ENCODE measurements at regions not wholly inside any gene's neighbourhood (a gene's known extent, or its start where the extent isn't known, plus 50 kb on each side); places are given as distances from the start of the nearest gene placed in this dataset.

GRCh38 chr18:10142056-10142455, 228.2 kb downstream of the VAPA start:
- TF ChIP-seq CREB1 (CRISPR knock-in tag; IDR thresholded peaks at IDR 0.05; ENCODE audit: low read depth) (no peak), EZH2phosphoT487 (IDR thresholded peaks at IDR 0.05; ENCODE audit: unreplicated experiment) (no peak), REST (IDR thresholded peaks at IDR 0.05; ENCODE audit: unreplicated experiment) (no peak)
- TF ChIP-seq, protein P1, sequence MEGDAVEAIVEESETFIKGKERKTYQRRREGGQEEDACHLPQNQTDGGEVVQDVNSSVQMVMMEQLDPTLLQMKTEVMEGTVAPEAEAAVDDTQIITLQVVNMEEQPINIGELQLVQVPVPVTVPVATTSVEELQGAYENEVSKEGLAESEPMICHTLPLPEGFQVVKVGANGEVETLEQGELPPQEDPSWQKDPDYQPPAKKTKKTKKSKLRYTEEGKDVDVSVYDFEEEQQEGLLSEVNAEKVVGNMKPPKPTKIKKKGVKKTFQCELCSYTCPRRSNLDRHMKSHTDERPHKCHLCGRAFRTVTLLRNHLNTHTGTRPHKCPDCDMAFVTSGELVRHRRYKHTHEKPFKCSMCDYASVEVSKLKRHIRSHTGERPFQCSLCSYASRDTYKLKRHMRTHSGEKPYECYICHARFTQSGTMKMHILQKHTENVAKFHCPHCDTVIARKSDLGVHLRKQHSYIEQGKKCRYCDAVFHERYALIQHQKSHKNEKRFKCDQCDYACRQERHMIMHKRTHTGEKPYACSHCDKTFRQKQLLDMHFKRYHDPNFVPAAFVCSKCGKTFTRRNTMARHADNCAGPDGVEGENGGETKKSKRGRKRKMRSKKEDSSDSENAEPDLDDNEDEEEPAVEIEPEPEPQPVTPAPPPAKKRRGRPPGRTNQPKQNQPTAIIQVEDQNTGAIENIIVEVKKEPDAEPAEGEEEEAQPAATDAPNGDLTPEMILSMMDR (conservative IDR thresholded peaks at IDR 0.05; ENCODE audit: low read depth in 2 of 2), result no peak
